Ramos (cell line): ENCODE measurements at regions not wholly inside any gene's neighbourhood (a gene's known extent, or its start where the extent isn't known, plus 50 kb on each side); places are given as distances from the start of the nearest gene placed in this dataset.
"Not testable (repeated sequence)": the region's sequence is repeated elsewhere in the genome, so short reads cannot be mapped to it uniquely, and the experiment has no call there.

ENCODE experiments used
- in situ Hi-C: fragments of 300-500 bp; cut with MboI; formaldehyde crosslinking; loops from one replicate; pipeline ENCODE4 v1.14.3; 2022; ENCODE audit warnings: low sequenced_read_pairs; ENCODE audit not compliant: unreplicated experiment

GRCh38 chr15:47119349-47119748, 598.0 kb upstream of the SEMA6D start:
- in situ Hi-C loops = no loop called here

- in situ Hi-C loops = no loop called here
These were observed 592.7 kb upstream of the SEMA6D start for GRCh38 chr15:47124430-47125102.

- in situ Hi-C loops = no loop called here
These were observed 588.3 kb upstream of the SEMA6D start for GRCh38 chr15:47129033-47129432.

DNA sequence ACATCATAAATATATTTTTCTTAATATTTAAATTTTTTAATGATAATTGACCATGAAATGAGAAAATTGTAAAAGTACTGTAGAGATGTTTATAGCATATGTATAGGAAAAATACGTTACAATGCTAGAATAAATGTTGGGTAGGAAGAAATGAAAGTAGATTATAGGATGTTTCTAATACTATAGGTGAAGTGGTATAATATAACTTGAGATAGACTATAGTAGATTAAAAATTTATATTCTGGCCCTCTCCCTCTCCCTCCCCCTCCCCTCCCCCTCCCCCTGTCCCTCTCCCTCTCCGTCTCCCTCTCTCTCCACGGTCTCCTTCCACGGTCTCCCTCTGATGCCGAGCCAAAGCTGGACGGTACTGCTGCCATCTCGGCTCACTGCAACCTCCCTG, 585.9 kb upstream of the SEMA6D start:
- in situ Hi-C loops = not testable (repeated sequence)

GRCh38 chr15:47135267-47135666, 582.0 kb upstream of the SEMA6D start:
- in situ Hi-C loops = no loop called here

GRCh38 chr15:47136236-47136635, 581.1 kb upstream of the SEMA6D start:
- in situ Hi-C loops = no loop called here

- in situ Hi-C loops = no loop called here
These were observed 577.3 kb upstream of the SEMA6D start for GRCh38 chr15:47139965-47140364.

DNA sequence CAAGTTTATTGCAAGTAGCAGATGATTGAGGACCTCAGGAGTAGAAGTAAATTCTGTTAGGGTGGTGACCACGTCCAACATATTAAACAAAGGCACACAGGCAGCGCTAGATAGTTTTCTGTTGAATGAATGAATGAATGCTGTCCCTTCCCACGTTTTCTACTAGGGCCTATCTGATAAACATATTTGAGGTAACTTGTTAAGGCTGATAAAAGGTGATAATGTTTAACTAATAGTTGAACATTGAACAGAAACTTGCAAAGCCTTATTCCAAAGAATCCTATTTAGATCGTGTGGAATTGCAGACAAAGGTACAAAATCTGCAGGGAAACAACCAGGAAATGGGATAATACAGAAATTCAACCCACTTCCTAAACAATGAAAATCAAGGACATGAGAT, 559.5 kb upstream of the SEMA6D start:
- in situ Hi-C loops = no loop called here

DNA sequence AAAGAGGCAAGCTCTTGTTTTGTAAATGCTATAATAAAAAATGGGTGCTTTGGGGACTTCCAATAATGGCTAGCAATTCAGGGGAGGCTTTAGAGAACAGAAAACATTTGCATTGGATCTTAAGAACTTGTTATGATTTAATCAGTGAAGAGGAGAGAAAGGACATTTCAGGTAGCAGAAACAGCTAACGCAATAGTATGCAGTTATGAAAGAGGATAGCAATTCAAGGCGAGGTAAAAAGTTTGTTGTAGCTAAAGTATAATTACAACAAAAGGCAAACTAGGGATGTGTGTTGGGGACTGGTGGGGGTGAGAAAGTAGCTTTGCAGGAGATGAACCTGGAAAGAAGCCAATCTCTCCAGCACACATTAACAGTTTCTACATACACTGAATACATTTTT, 558.7 kb upstream of the SEMA6D start:
- in situ Hi-C loops = no loop called here

DNA sequence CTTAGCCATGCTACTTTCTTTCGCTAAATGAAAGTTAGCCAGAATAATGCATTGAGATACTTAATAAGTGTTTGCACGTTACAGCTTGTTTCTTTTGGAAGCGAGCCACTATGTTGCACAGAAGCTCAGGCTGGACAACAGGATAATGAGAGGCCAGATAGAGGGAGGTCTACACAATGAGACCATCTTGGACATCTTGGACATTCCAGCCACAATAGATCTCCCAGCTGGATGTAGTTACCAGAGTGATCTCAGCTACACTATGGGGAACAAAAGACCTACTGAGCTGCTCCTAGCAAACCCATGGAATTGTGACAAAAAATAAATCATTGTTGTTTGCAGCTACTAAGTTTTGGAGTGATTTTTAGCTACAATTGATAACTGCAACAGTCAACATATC, 540.1 kb upstream of the SEMA6D start:
- in situ Hi-C loops = loop anchor here (25.0 kb wide), 2 partner anchors 810 to 1110 kb away; no protein-coding TSS in a partner anchor

- in situ Hi-C loops = loop anchor here (25.0 kb wide), 2 partner anchors 807 to 1107 kb away; no protein-coding TSS in a partner anchor
These were observed 537.3 kb upstream of the SEMA6D start for GRCh38 chr15:47179988-47180387.

GRCh38 chr15:47182818-47183217, 534.5 kb upstream of the SEMA6D start:
- in situ Hi-C loops = loop anchor here (25.0 kb wide), 2 partner anchors 804 to 1104 kb away; no protein-coding TSS in a partner anchor

DNA sequence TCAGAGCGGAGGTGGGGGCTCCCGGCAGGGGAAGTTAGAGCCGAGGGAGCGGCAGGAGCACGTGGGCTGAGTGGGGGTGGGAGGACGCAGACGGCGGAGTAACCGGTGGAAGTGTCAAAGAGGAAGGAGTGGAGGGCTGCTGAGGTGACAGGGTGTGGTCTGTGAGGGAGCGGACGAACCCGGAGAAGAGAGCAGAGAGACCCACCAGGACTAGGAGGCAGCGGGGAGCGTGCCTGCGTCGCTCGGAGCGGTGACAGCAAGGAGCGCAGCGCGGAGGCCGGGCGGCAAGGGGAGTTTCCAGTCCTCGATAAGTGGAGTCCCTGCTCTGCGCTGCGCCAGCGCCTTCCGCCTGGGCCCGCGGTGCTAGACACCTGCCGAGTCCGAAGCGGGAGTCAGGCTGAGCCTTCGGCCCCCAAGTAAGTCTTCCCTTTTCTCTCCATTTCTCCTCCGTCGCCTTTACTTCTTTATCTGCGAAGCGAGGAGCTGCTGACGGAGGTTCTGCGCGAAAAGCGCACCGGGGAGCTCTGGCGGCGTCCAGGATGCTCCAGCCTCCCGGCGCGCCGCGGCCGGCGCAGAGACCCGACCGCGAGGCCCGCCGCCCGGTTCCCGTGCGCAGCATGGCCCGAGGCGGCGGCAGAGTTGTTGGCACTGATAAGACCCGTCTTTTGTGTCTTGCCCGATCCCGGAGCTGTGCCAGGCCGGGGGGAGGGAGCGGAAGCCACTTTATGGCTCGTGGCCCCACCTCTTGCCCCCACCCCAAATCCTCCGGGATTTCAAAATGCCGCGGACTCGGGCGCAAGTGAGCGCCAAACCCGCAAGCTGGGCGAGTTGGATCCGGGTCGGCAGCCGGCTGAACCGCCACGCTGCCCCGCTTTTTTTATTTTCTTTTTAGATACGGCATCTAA, 533.0 kb upstream of the SEMA6D start:
- in situ Hi-C loops = loop anchor here (25.0 kb wide), 2 partner anchors 803 to 1103 kb away; no protein-coding TSS in a partner anchor

- in situ Hi-C loops = loop anchor here (25.0 kb wide), 2 partner anchors 802 to 1102 kb away; no protein-coding TSS in a partner anchor
These were observed 532.1 kb upstream of the SEMA6D start for GRCh38 chr15:47184908-47185801.

DNA sequence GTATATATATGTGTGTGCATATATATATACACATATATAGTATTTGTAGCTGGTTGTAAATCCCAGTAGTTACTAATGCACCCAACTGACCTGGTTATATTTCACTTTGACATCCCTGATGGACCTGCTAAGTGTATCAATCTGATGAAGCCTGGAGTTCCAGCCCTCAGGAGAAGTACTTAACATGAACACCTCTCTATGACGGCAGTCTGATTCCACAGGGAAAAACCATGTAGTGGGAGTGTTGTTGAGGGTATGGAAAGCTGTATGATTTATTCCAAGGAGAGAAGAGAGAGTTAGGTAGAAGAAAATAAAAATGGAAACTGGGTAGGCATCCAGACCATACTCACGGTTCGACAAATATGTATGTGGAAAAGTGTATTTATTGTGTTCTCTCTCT, 531.2 kb upstream of the SEMA6D start:
- in situ Hi-C loops = loop anchor here (25.0 kb wide), 2 partner anchors 801 to 1101 kb away; no protein-coding TSS in a partner anchor

GRCh38 chr15:47188758-47189507, 528.4 kb upstream of the SEMA6D start:
- in situ Hi-C loops = loop anchor here (25.0 kb wide), 2 partner anchors 798 to 1098 kb away; no protein-coding TSS in a partner anchor

- in situ Hi-C loops = loop anchor here (25.0 kb wide), 2 partner anchors 793 to 1093 kb away; no protein-coding TSS in a partner anchor
These were observed 522.6 kb upstream of the SEMA6D start for GRCh38 chr15:47194718-47195117.

GRCh38 chr15:47196048-47196447, 521.3 kb upstream of the SEMA6D start:
- in situ Hi-C loops = loop anchor here (25.0 kb wide), 2 partner anchors 791 to 1091 kb away; no protein-coding TSS in a partner anchor

- in situ Hi-C loops = no loop called here
These were observed 513.3 kb upstream of the SEMA6D start for GRCh38 chr15:47203993-47204392.
